ENCODE measurements at regions not wholly inside any gene's neighbourhood (a gene's known extent, or its start where the extent isn't known, plus 50 kb on each side); places are given as distances from the start of the nearest gene placed in this dataset.

DNA sequence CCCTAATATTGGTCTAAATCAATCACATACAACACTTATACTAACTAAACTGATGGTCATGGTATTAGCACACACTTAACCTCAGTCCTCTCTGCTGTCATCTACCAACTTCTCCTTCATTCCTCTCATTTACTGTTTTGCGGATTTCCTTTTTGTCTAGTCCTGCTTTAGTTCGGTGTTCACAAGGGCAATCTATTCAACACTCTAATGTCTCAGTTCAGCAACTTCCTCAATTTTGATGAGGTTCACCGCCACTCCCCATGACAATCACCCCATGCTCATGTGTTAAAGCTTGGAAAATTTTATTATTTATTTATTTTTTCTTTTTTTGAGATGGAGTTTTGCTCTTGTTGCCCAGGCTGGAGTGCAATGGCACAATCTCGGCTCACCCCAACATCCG is 301.1 kb downstream of the PTPRC start:
- Histone ChIP-seq H3K4me3 (no peak overlapping the region), H3K27me3 (no peaks in the 10 kb centered on the region), H3K9me3 (no peaks in the 10 kb centered on the region), H3K4me1 (no peaks in the 10 kb centered on the region), H3K27ac (no peak overlapping the region), H3K9ac (ENCODE audit: low read depth in 2 of 2, low read length in 2 of 2) (no peak overlapping the region), H3K36me3 (no peaks in the 10 kb centered on the region)
- intact Hi-C loops (cut with DNase I): no loop called here
- DNase-seq: no peak
- TF ChIP-seq, protein P1, sequence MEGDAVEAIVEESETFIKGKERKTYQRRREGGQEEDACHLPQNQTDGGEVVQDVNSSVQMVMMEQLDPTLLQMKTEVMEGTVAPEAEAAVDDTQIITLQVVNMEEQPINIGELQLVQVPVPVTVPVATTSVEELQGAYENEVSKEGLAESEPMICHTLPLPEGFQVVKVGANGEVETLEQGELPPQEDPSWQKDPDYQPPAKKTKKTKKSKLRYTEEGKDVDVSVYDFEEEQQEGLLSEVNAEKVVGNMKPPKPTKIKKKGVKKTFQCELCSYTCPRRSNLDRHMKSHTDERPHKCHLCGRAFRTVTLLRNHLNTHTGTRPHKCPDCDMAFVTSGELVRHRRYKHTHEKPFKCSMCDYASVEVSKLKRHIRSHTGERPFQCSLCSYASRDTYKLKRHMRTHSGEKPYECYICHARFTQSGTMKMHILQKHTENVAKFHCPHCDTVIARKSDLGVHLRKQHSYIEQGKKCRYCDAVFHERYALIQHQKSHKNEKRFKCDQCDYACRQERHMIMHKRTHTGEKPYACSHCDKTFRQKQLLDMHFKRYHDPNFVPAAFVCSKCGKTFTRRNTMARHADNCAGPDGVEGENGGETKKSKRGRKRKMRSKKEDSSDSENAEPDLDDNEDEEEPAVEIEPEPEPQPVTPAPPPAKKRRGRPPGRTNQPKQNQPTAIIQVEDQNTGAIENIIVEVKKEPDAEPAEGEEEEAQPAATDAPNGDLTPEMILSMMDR (IDR thresholded peaks at IDR 0.05): no peak

DNA sequence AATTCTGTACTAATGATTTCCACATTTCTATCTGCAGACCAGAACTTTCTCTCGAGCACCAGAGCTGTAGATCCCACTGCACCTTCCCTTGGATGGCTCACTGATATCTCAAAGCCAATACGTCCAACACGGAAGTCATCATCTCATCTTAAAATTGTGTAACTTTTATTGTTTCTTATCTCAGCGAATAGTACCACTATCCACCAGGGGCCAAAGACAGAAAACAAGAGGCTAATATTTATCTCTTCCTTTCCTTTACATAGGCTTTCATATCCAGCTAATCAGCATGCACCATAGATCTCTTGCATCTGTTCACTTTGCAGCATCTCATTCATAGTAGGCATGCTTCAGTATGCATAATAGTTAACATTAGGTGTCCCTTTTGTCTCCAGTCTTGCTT is 303.6 kb downstream of the PTPRC start:
- Histone ChIP-seq H3K27me3 (no peaks in the 10 kb centered on the region), H3K4me1 (no peaks in the 10 kb centered on the region), H3K36me3 (no peaks in the 10 kb centered on the region), H3K27ac (no peak overlapping the region), H3K9me3 (no peaks in the 10 kb centered on the region), H3K9ac (ENCODE audit: low read depth in 2 of 2, low read length in 2 of 2) (no peak overlapping the region), H3K4me3 (no peak overlapping the region)
- no peak for DNase-seq
- intact Hi-C loops (cut with DNase I): no loop called here
- TF ChIP-seq, protein P1 (IDR thresholded peaks at IDR 0.05): no peak

DNA sequence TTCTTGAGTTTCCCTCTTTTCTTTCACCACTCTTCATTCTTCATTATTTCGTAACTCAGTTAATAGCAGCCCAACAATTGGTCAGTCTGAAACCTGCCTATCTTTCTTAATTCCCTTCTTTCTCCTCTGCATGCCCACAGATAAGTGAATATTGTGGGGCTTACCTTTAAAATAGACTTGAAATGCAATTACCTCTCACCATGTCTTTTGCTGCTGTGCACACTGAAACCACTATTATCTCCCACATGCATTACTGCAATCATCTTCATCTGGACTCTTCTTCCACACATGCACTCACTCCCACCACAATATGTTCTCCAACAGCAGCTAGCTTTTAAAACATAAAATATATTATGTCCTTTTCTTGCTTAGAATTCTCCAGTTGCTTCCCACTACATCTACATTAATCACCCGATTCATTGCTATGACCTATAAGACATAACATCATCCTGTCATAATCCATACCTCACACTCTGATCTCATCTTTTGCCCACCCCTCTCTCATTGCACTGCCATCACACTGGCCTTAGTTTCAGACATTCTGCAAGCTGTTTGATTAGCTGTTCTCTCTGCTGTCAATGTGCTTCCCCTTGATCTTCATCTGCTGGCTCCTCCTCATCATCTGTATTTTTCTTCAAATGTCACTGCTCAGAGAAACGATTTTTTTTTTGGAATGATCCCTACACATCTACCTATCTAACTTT is 304.8 kb downstream of the PTPRC start:
- Histone ChIP-seq H3K27ac (no peak overlapping the region), H3K4me3 (no peak overlapping the region), H3K9me3 (no peaks in the 10 kb centered on the region), H3K9ac (ENCODE audit: low read depth in 2 of 2, low read length in 2 of 2) (no peak overlapping the region), H3K4me1 (no peaks in the 10 kb centered on the region), H3K36me3 (no peaks in the 10 kb centered on the region), H3K27me3 (no peaks in the 10 kb centered on the region)
- DNase-seq: no peak
- intact Hi-C loops (cut with DNase I): no loop called here
- TF ChIP-seq, protein P1 (IDR thresholded peaks at IDR 0.05): no peak

DNA sequence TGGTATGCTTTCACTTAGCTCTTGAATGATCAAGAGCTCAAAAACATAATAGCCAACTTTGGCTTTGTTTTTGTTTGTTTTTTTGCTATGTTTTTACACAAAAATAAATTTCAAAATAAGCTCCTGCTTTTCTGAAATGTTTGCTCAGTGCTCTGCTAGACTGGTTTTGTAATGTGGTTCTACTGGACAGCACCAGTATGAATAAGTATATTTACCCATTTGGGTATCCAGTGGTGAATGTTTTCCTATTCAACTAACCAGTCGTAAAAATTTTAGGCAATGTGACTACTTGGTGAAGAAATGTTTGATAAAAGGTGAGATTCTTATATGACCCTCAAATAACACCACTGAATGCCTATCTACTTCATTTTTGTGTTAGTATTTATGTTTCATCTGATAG is 308.6 kb downstream of the PTPRC start:
- H3K27ac ChIP-seq: no peak overlapping the region
- H3K9ac ChIP-seq (ENCODE audit: low read depth in 2 of 2, low read length in 2 of 2): no peak overlapping the region
- no peaks in the 10 kb centered on the region for H3K4me1 ChIP-seq
- DNase-seq: no peak
- H3K4me3 ChIP-seq: no peak overlapping the region
- intact Hi-C loops (cut with DNase I): no loop called here
- TF ChIP-seq, protein P1 (IDR thresholded peaks at IDR 0.05): no peak
- no peaks in the 10 kb centered on the region for H3K27me3 ChIP-seq
- no peaks in the 10 kb centered on the region for H3K9me3 ChIP-seq
- H3K36me3 ChIP-seq: no peaks in the 10 kb centered on the region

DNA sequence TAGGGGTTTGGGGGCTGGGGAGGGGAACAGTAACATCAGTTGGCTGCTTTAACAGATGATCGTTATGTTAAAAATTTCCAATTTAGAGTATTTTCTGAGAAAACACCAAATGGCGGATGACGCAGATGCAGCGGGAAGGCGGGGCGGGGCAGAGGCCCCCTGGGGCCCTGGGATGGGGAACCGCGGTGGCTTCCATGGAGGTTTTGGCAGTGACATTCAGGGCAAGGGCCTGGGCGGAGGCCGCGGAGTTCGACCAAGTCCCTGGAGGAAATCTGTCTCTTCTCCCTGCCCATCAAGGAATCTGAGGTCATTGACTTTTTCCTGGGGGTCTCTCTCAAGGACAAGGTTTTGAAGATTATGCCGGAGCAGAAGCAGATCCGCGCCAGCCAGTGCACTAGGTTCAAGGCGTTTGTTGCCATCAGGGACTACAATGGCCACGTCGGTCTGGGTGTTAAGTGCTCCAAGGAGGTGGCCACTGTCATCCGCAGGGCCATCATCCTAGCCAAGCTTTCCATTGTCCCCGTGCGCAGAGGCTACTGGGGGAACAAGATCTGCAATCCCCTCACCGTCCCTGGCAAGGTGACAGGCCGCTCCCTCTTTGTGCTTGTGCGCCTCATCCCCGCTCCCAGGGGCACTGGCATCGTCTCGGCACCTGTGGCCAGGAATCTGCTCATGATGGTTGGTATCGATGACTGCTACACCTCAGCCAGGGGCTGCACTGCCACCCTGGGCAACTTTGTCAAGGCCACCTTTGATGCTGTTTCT is 310.2 kb downstream of the PTPRC start:
- no peak overlapping the region for H3K4me3 ChIP-seq
- H3K9ac ChIP-seq (ENCODE audit: low read depth in 2 of 2, low read length in 2 of 2): no peak overlapping the region
- intact Hi-C loops (cut with DNase I): no loop called here
- TF ChIP-seq, protein P1 (IDR thresholded peaks at IDR 0.05): no peak
- no peaks in the 10 kb centered on the region for H3K9me3 ChIP-seq
- no peaks in the 10 kb centered on the region for H3K27me3 ChIP-seq
- no peaks in the 10 kb centered on the region for H3K4me1 ChIP-seq
- H3K36me3 ChIP-seq: no peaks in the 10 kb centered on the region
- no peak for DNase-seq
- H3K27ac ChIP-seq: no peak overlapping the region

Data from colonic mucosa (tissue), 4 donors.